Tibial nerve (tissue), 4 donors: ENCODE measurements at regions not wholly inside any gene's neighbourhood (a gene's known extent, or its start where the extent isn't known, plus 50 kb on each side); places are given as distances from the start of the nearest gene placed in this dataset.

Experiments used
- CTCF ChIP-seq, 5 experiments: fragments of 200-600 bp in 3 of 5; fragments of 450-650 bp in 2 of 5; sonication (generic) in 3 of 5; IDR thresholded peaks; one replicate each; pipeline ENCODE4 v1.5.1; 2016 to 2019; ENCODE audit warnings: antibody characterized with exemption in 5 of 5, mild to moderate bottlenecking in 3 of 5, moderate library complexity in 2 of 5
- EP300 ChIP-seq, 2 donors: sonication (generic); formaldehyde crosslinking; IDR thresholded peaks; one replicate each; pipeline ENCODE4 v1.6.1; 2017; ENCODE audit warnings: antibody characterized with exemption in 2 of 2, mild to moderate bottlenecking in 1 of 2
- POLR2A ChIP-seq, 2 donors: fragments of 450-650 bp; IDR thresholded peaks; one replicate each; pipeline ENCODE4 v1.6.1; 2017; ENCODE audit warnings: antibody characterized with exemption in 2 of 2, mild to moderate bottlenecking in 2 of 2, moderate library complexity in 2 of 2

DNA sequence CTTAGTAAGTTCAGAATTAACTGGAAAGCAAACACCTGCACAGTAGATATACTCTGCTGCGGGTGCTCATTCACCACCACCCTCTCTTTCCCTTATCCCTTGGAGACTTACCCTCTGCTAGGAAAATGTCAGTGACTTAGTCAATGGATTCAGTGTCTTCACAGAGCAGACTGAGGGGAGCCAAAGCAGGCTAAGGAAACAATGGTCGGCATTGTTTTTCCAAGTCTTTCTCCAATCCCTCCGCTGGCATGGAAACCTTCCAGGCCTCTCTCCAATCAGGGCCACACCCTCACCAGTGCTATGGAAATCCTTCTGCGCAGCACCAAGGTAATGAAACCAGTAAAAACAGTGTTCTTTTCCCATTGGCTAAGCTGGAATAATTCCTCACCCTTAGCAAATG is 531.2 kb downstream of the TFAP2B start:
- no peak for TF ChIP-seq CTCF (IDR thresholded peaks at IDR 0.05)
- TF ChIP-seq EP300 (IDR thresholded peaks at IDR 0.05) = no peak
- no peak for TF ChIP-seq POLR2A (IDR thresholded peaks at IDR 0.05)
